ENCODE measurements at regions not wholly inside any gene's neighbourhood (a gene's known extent, or its start where the extent isn't known, plus 50 kb on each side); places are given as distances from the start of the nearest gene placed in this dataset.
"Not testable (repeated sequence)": the region's sequence is repeated elsewhere in the genome, so short reads cannot be mapped to it uniquely, and the experiment has no call there.

DNA sequence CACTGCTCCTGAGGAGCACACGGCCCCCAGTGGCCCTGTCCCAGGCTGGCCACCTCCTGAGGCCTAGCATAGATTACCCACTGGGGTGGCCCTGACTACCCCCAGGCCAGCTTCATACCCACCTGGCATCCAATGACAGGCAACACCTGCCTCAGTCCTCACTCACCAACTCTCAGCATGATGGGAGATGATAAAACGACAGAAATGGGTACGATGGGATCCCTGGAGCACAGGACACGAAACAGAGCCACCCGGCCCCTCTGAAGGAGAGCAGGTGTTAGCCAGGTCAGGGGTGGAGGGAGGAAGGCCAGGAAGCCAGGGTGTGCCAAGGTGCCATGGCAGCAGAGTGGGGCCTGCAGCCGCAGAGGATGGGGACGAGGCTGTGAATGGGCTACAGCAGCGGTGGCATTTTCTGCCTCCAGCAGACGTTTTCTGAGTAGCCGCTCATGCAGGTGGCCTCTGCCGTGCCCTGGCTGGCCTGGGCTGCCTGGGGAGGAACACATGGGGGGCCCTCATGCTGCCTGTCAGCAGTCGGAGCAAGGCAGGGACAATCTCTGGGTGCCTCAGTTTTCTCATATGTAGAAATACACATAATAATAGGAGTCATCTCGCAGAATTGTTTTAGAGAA is 50.2 kb upstream of the FGF3 start:
- DNase-seq = no peak

DNA sequence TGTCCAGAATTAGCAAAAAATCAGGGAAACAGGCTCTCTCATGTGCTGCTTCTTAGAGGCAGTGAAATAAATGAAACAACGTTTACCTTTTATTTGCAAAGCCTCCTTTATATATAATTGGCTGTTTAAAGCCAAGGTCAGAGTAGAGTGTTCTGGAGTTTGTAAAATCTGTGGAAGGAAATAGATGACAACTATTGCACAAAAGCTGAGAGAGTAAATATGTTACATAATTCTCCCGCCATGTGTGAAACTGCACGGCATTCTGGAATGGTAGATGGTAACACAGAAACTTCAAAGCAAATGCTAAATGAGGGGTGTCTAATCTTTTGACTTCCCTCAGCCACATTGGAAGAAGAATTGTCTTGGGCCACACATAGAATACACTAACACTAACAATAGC is 51.5 kb upstream of the FGF3 start:
- DNase-seq = no peak

DNA sequence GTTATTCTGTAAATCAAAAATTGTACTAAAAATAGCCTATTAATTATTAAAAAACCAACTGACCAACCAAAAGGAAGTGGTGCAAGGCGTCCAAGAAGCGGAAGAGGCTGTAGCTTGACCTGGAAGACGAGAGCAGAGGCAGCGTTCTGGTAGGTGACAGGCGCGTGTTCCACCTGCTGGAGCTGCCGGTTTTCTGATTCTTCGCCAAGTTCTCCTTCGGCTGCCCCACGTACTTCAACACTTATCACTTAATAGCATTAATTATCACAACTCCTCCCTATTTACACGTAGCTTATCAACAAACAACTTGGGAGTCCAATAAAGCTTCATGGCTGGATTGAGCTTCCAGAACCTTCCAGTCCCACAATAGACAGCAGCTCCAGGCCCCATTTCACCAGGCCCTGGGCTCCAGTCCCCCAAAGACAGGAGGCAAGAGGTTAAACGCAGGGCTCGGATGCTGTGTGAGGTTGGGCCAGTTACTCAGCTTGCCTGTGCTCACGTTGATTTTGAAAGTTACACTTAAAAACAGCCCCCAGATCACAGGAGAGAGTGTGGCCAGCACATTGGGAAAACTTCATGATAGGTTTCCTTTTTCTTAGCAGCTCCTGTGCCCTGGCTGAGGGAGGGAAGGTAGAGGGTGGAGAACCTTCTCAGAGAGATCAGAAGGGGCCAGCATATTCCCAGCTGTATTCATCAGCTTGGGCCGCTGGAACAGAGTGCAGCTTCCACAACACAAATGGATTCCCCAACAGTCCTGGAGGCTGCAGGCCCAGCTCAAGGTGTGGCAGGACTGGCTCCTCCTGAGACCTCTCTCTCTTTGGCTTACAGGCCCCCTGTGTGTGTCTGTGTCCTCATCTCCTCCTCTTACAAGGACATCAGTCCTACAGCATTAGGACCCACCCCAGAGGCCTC is 54.2 kb upstream of the FGF3 start:
- DNase-seq = no peak

DNA sequence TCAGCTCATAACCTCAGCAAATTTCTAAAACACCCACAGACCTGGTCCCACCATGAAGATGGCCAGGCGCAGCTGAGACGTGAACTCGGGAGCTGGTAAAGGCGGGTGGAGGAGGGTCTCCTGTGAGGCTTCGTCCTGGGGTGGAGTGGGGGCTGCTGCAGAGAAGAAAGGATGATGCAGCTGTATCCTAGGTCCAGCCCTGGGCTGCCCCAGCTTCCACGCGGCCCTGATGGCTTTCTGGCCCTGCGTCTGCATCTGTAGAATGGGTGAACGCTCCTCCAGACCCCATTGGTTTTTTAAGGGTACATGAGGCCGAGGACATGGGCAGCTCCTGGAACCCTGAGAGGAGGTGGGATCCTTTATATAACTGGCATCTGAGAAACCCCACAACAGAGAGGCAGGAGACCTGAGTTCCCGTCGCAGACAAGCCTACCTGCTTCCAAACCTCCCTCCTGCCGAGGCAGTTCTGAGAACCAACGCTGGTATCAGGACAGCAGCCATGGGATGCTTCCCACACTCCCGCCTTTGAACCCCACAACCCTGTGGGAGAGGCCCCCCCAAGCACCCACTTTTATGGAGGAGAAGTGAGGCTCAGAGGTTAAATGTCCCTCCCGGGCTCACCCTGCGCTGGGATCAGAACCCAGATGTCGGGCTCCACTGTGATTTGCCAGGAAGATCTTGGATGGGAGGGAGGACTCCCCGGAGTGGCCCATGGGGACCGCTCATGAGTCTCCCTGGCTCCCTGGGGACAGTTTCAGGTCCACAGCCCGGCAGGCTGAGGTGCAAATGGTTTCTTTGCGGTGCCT is 55.2 kb upstream of the FGF3 start:
- DNase-seq = no peak

DNA sequence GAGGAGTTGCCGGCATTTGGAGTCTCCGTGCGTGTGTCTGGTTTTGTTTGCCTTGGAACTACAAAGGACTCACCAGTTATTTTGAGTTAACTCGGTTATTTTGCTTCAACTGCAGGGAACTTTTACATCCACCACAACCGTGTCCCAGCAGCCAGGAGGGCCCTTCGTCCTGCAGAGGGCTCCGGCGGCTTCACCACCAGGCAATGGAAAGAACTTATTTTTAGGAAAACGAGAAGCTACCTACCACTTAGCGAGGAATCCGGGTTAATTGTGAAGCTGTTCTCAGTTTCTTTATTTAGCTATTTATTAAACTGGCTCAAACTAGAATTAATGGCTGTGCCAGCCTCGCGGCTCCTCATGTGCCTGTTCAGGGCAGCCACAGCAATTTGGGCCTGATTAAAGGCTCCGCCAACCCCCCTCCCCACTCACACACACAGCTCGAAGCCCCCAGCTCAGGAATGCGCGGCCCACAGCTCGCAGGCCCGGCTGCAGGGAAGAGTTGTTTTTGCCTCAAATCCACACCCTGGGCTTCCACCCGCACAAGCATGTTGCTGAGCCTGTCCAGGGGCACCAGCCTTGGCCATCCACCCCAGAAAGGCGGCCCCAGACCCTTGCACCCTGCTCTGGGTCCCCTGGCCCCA is 55.9 kb upstream of the FGF3 start:
- no peak for DNase-seq

DNA sequence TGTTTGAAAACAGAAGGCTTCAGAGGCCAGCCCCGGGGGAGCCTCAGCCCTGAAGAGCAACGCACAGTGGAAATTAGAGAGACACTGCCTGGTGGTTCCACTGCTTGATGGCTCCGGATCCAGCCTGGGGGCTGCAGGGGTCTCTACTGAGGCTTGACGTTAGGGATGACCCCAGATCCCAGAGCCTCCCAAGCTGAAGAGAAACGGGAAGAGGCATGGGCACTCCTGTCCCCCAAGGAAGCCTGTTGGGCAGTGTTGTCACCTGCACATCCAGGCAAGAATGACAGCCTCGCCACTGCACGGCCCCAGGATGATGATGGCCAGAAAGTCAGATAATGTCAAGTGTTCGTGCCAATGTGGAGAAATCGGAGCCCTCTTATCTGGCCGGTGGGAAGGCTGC is 56.8 kb upstream of the FGF3 start:
- DNase-seq = no peak

DNA sequence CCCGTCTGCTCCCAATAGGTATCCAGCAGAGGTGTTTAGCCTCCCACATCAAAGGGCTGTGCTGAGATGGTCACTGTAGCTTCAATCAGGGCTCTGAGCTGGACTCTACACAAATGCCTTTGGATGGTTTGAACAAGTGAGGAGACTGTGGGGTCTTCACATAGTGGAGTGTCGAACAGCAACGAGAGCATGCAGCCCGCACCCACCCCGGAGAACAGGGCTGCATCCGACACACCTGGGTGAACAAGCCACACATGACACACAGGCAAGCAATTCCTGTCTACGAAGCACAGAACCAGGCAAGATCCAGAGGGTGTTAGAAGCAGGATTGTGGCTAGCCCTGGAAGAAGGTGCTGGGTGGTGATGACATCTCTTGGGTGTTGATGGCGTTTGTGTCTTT is 58.0 kb upstream of the FGF3 start:
- DNase-seq = no peak

DNA sequence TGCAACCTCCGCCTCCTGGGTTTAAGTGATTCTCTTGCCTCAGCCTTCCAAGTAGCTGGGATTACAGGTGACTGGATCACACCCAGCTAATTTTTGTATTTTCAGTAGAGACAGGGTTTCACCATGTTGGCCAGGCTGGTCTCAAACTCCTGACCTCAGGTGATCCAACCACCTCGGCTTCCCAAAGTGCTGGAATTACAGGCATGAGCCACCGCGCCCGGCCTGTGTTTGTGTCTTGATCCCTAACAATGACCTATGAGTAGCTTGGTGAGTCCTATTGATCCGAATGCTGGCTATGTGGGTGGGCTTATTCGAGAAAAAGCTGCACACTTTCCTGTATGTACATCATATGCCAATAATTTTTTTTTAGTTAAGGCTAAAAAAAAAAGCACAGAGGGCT is 58.5 kb upstream of the FGF3 start:
- not testable (repeated sequence) for DNase-seq

DNA sequence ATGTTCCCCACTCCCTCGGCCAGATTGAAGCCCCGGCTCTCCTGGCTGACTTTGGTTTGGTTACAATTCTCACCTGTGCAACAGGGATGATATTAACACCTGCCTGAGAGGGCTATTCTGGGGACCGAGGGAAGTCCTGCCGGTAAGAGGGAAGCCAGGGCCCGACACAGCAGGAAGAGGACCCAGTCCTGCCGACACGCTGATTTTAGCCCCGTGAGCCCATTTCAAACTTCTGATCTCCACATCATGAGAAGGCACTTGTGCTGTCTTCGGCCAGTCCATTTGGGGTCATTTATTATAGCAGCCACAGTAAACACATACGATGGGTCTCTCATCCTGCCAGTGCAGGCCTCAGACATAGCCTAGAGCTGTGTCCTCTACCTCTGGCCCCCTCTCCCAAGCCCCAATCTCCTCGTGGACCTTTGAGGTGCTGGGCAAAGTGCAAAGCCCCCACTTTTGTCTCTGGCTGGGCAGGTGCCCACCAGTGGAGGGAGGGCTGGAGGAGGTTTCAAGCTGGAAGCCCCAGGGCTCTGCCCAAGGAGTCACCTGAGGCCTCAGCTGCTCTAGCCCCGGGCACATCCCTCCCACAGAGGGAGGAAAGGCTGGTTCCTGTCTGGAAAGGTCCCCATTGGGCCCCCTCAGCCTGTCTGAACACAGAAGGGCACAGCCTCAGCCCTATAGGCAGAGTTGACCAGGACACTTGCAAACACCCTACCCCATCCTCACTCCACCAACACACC is 59.1 kb upstream of the FGF3 start:
- DNase-seq = no peak

DNA sequence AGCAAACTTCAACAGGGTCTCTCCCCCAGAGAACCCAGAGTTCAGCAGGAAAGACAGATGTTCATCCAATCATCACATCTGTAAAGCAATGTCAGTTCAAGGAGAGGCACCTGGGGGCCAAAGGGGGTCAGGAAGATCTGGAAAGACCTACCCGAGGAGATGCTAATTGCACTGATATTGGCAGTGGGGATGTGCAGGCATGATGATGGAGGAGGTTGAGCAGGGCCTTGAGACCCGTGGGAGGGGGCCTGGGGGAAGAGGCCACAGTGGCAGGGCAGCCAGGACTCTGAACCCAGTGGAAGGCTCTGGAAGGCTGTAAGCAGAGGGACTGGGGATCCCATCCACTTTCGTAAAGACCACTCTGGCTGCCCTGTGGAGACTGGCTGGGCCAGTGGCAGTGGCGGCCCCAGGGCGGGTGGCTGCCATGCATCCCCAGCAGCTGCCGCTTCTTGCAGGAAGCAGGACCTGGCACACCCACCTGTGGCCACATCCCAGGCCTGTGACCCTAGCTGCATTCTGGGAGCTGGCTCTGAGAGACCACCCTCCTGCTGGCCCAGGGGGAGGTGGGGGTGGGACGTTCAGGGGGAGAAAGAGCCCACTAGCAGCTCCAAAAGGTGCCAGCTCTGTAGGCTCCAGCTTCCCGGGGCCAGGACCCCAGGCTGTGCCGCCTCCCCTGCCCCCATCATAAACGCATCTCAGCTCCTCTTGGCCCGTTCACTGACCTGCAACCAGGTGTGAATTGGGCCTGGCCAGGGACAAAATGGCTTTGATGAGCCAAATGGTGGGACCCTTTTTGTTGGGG is 59.9 kb upstream of the FGF3 start:
- DNase-seq = no peak

DNA sequence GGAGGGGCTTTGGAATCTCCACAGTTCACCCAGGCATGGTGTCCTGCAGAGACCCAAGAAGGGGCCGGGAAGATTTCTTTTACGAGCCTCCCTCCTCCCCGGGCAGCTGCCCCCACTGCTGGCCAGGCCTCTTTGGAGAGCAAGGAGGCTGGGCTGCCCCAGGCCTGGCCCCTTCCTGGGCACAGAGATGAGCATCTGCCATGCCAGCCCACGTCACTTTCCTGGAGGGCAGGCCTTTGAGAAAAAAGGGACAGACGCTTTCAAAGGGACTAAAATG is 60.5 kb upstream of the FGF3 start:
- no peak for DNase-seq

DNA sequence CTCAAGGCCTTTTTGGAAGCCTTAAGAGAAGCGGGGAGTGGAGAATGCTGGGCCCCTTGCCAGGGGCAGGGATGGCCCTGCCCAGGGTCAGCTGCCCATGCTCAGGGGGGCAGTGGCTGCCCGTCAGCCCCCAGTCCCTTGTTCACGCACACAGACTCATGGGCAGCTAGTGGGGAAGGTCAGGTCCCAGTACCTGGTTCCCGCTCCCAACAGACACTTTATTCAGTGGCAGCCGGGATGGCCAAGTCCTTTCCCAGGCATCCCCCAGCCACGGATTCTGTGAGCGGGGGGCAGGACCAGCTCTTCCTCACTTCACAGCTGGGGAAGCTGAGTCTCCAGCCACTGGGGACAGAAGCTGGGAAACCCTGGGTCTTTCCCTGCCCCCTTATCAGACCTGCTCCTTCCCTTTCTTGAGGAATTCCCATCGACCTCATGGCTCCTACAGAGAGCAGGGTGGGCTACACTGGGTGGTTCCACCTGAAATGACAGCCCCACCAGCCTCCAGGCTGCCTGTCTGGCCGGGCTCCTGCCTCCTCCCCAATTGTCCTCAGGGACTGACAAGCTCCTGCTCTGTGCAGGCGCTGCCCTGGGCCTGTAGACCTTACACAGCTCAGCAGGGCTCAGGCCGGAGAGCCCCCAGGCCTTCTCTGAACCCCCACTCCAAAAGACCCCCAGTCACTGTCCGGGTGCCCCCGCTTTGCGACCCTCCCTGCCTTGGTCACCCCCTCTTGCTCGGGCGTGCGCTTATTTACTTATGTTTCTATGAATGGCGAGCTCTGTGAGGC is 61.0 kb upstream of the FGF3 start:
- DNase-seq = no peak

DNA sequence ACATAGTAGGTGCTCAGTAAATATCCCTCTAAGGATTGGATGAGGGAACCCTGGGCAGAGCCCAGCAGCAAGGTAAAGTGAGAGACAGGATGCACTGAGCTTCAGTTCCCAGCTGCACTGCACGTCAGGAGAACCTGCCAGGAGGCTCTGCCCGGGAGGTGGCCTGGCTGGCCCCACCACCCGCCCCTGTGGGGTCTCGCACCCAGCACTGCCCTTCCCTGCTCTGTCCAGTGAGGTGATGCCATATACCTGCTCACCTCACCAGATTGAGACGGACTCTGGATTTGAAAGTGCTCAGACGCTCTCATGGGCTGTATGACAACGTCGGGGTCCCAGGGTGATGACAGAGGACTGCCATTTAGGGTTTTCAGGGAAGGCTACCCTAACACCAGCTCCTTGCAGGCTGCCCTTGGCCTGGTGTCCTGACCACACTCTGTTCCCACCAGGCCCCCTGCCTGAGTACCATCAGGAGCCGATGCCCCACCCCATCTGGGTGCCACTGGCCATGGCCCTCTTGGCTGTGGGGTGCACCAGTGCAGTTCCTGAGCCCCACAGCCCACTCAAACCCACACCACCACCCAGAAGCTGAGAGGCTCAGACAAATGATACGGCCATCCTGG is 61.7 kb upstream of the FGF3 start:
- no peak for DNase-seq

DNA sequence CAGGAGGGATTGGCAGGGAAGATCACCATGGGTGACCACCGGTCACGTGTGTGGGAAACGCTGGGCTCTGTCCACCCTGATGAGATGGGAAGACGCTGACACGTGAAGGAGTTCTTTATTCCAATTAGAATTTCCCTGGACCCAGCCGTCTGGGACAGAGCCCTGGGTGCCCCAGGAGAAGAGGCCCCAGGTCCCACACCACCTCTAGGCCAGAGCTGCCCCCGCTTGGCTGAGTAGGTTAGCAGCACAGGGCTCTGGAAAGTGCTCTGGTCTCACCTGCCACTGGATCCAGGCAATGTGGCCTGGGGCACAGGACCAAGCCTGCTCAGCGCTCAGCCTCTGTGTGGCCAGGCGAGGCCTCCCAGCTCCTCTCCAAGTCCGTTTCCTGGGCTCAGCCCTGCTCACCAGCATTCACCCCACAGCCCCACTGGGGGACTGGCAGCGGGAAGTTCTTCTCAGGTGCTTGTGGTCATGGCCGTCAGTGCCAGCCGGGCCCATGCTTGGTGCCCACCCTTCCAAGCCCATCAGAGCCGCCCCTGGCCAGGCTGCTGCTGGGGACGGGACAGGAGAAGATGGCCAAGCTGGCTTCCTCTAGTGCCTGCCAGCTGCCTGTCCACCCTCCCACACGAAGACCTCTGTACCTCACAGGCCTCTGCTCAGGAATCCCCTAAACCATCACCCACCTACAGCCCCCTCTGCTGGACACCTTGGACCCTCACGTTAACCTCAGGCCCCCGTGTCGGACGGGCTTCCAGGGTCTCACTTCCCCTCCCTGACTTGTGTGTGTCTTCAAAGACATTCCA is 62.5 kb upstream of the FGF3 start:
- no peak for DNase-seq

DNA sequence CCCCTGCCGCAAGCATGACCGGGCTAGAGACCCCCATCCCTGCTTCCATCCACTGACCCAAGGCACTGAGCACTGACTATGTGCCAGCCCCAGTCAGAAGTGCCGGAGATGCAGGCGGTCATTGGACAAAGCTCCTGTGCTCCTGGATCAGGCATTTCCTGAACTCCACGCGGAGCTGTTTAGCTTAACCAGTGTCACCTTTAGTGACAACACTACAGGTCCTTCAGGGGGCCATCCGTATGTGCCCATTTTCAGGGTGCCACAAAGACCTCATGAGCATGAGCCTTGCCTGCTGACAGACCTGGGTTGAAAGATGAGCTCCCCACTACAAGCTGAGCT is 63.0 kb upstream of the FGF3 start:
- no peak for DNase-seq

DNA sequence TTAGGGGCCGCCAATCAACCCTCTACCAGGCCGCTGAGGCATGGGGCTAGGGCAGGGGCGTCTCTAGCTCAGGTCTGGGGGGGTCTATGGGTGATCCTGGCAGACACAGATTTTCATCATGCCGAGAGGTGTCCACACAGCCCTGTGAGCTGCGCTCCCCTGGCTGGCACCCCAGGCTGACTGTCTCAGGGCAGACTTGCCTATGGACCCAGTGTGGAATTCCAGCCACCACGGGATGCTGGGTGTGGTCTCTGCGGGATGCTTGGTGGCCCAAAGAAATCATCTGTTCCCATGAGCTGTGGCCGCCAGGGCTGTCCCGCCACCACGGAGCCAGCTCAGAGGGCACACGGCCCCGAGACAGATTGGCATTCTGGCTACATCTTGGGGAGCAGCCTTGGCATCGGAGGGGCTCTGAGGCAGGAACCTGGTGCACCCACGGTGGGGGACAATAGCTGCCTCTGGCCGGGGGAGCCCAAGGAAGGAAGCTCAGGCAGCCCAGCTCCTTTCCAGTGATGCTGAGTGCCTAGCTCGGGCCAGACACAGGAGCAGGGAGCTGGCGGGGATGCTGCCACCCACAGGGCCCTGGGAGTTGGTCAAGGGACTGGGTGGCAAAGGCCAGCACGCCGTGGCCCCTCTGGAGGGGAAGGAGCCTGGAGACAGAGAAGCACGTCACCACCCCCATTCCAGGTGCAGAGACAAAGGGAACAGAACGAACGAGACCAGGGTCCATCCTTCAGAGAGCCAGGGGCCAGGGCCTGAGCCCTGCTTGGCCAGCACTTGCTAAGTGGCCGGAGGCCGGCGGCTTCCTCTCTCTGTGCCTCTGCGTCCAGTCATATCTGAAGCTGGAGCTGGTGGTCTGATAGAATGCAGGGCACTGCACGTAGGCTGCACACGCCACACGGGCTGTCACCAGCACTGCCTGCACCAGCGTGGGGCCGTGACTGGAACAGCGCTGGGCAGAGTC is 64.4 kb upstream of the FGF3 start:
- DNase-seq = no peak

DNA sequence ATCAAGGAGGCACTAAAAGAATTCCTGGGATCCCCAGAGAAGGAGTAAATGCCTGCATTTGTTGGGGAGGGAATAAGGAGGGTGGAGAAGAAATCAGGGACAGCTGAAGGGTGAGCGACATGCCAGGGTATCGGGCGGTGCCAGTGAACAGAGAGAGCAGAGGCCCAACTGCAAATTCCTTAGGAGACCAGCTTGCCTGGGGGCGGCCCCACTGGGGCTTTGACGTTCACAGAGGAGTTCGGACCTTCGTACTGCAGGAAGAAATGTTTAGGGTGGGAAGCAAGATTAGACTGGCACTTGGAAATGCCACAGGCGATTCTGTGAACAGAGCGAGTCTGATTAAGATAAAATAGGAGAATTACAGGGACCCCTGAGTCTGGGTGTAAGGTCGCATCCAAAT is 65.1 kb upstream of the FGF3 start:
- DNase-seq = no peak

DNA sequence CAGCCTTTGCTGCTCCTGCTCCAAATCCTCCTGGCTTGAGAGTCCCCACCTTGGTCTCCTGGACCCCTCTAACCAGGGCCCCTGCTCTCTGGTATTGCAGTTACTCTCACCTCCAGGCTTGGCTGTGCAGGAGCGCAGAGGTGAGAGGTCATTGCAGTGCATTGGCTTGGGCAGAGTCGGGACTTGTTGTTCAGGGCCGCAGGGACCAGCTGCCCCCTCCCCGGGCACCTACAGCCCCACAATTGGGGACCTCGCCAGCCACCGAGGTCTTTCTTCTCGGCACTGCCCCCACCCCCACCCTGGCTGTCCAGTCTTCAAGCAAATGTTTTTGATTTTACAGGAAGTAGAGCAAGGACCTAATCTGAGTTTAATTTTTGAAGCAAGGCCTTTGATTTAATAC is 65.5 kb upstream of the FGF3 start:
- DNase-seq = no peak

DNA sequence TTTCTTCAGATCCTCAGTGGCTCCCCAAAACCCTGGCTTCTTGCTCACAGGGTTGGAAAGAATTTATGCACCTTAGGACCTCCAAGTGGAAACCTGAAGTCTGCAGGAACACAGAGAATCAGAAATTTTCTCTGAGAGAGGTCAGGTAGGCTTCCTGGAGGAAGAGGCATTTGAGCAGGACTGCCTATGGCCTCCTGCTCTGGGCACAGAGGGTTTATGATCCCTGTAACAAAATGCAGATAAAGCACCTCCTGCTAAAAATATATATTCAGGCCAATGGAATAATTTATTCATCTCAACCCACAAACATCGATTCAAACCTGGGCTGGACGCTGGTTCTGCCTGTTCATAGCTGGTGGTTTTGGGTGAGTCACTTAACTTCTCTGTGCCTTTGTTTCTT is 68.1 kb upstream of the FGF3 start:
- no peak for DNase-seq

Measured in EL (cell line).